Epithelial cell of esophagus (primary cell): ENCODE measurements at regions not wholly inside any gene's neighbourhood (a gene's known extent, or its start where the extent isn't known, plus 50 kb on each side); places are given as distances from the start of the nearest gene placed in this dataset.

Experiments used
- DNase-seq: peaks from one replicate; pipeline ENCODE4 v3.0.0; 2010; ENCODE audit warnings: low read depth
- H3K4me3 ChIP-seq: 2 replicates; pipeline ENCODE4 v1.5.1; 2011; ENCODE audit warnings: mild to moderate bottlenecking, low read length, control low read depth
- TF ChIP-seq, protein P1 (sequence below): IDR thresholded peaks from 2 replicates; pipeline ENCODE4 v1.5.1; 2011; ENCODE audit warnings: low read depth, mild to moderate bottlenecking, low read length, control low read depth, inconsistent platforms; ENCODE audit not compliant: insufficient read depth; ENCODE audit errors: missing control alignments

- no peak overlapping the region for H3K4me3 ChIP-seq
Measured at GRCh38 chr20:48302844-48303542, 517.7 kb upstream of the SULF2 start.

GRCh38 chr20:48302149-48302548 is 516.9 kb upstream of the SULF2 start:
- no peak for DNase-seq
- TF ChIP-seq, protein P1, sequence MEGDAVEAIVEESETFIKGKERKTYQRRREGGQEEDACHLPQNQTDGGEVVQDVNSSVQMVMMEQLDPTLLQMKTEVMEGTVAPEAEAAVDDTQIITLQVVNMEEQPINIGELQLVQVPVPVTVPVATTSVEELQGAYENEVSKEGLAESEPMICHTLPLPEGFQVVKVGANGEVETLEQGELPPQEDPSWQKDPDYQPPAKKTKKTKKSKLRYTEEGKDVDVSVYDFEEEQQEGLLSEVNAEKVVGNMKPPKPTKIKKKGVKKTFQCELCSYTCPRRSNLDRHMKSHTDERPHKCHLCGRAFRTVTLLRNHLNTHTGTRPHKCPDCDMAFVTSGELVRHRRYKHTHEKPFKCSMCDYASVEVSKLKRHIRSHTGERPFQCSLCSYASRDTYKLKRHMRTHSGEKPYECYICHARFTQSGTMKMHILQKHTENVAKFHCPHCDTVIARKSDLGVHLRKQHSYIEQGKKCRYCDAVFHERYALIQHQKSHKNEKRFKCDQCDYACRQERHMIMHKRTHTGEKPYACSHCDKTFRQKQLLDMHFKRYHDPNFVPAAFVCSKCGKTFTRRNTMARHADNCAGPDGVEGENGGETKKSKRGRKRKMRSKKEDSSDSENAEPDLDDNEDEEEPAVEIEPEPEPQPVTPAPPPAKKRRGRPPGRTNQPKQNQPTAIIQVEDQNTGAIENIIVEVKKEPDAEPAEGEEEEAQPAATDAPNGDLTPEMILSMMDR: no peak
- H3K4me3 ChIP-seq: no peak overlapping the region

More at GRCh38 chr20:48302844-48303542, 517.7 kb upstream of the SULF2 start:
- TF ChIP-seq, protein P1: no peak
- no peak for DNase-seq

DNA sequence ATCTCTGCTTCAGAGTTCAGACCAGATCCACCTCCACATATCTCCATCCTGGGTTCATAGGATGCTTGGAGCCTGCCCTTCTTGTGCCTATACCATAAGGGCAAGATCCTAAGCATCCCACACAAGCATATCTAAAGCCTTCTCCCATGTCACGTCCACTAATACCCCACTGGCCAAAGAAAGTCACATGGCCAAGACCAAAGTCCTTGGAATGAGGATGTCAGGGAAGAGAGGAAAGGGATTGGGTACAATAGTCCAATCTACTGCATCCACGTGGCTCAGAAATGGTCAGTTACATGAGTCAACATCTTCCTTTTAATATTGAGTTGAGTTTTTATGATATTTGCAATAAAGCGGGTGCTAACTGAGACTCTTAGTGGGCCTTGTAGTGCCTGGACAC is 515.9 kb upstream of the SULF2 start:
- no peak overlapping the region for H3K4me3 ChIP-seq
- TF ChIP-seq, protein P1: no peak
- DNase-seq: no peak

GRCh38 chr20:48300529-48300928 is 515.2 kb upstream of the SULF2 start:
- DNase-seq: no peak
- TF ChIP-seq, protein P1: no peak
- H3K4me3 ChIP-seq: no peak overlapping the region

- TF ChIP-seq, protein P1: no peak
- H3K4me3 ChIP-seq: no peak overlapping the region
- DNase-seq: peak; percentile 87
Measured at GRCh38 chr20:48298851-48299484, 513.7 kb upstream of the SULF2 start.

GRCh38 chr20:48298433-48298832 is 513.2 kb upstream of the SULF2 start:
- TF ChIP-seq, protein P1: no peak
- no peak for DNase-seq
- H3K4me3 ChIP-seq: no peak overlapping the region
